Hepatocyte (in vitro differentiated cells): ENCODE measurements at regions not wholly inside any gene's neighbourhood (a gene's known extent, or its start where the extent isn't known, plus 50 kb on each side); places are given as distances from the start of the nearest gene placed in this dataset.

ENCODE experiments used
- CTCF ChIP-seq: fragments of 200-600 bp; sonication (generic); IDR thresholded peaks from 2 replicates; pipeline ENCODE4 v1.5.1; 2016; ENCODE audit warnings: antibody characterized with exemption, mild to moderate bottlenecking; ENCODE audit not compliant: poor library complexity
- EZH2 ChIP-seq: fragments of 200-600 bp; sonication (generic); IDR thresholded peaks from 2 replicates; pipeline ENCODE4 v1.6.1; 2016; ENCODE audit warnings: antibody characterized with exemption, mild to moderate bottlenecking, borderline replicate concordance
- EZH2phosphoT487 ChIP-seq: fragments of 200-600 bp; sonication (generic); IDR thresholded peaks from one replicate; pipeline ENCODE4 v1.6.1; 2018; ENCODE audit warnings: antibody characterized with exemption, mild to moderate bottlenecking, low read depth, moderate library complexity; ENCODE audit not compliant: unreplicated experiment, severe bottlenecking

- TF ChIP-seq CTCF: no peak
- TF ChIP-seq EZH2: no peak
- no peak for TF ChIP-seq EZH2phosphoT487
Observed at GRCh38 chr7:110336423-110336822, 754.5 kb upstream of the LRRN3 start.
